ENCODE measurements at regions not wholly inside any gene's neighbourhood (a gene's known extent, or its start where the extent isn't known, plus 50 kb on each side); places are given as distances from the start of the nearest gene placed in this dataset.
A peak's percentile ranks its signal among the peaks of the same experiment; 100 is the strongest.

DNA sequence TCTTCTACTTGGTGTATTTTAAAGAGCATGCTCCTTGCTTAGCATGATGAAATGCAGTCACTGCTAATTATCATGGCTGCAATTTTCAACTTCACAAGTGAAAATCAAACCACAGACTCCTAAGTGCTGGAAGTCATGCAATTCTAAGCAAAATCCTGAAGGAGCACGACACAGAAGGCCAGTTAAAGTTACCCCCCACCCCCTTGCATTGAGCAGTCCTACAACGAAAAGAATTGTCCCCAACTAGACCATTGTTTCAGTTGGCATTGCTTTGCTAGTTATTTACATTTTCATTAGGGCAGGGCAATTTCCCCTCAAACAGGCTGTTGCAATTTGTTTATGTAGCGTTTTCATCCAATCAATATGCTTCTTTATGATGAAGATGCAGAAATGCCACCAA is 321.2 kb downstream of the PCDH7 start:
- no peak for DNase-seq (ENCODE audit: low read depth in 1 of 2, low spot score in 2 of 2)
- Histone ChIP-seq H3K4me2 (ENCODE audit: insufficient read depth in 1 of 2, low read depth in 2 of 2, low read length in 2 of 2) (peak overlapping the region; percentile 28 to 38; a peak in 2 of 4 replicates), H2BK12ac (ENCODE audit: low read depth, low read length) (no peak overlapping the region), H3K27ac (ENCODE audit: low read depth, low read length) (no peak overlapping the region), H3K36me3 (ENCODE audit: control insufficient read depth in 2 of 4, insufficient read depth in 4 of 4, low read length in 3 of 4) (no peaks in the 10 kb centered on the region), H3K9me3 (ENCODE audit: insufficient read depth in 2 of 2, low read depth in 1 of 2, low read length in 1 of 2) (no peaks in the 10 kb centered on the region), H2AFZ (ENCODE audit: low read length) (no peak overlapping the region; the same call in 1 of the 2 replicates), H2BK20ac (ENCODE audit: low read length) (no peak overlapping the region), H3K79me2 (ENCODE audit: control insufficient read depth in 1 of 2, insufficient read depth in 2 of 2, low read length in 2 of 2) (no peaks in the 10 kb centered on the region), H4K5ac (ENCODE audit: insufficient read length, low read depth, low read length) (no peak overlapping the region), H4K91ac (replicated peaks; ENCODE audit: insufficient read length, low read length) (no peak overlapping the region), H3K18ac (ENCODE audit: extremely low read depth, low read length) (no peak overlapping the region), H3K27me3 (replicated peaks in 1 of 4; ENCODE audit: control insufficient read depth in 3 of 4, extremely low read depth in 1 of 4, insufficient read depth in 3 of 4, low read length in 3 of 4) (no peaks in the 10 kb centered on the region), H2BK120ac (replicated peaks; ENCODE audit: low read depth, low read length) (no peak overlapping the region), H2BK15ac (ENCODE audit: low read length) (no peak overlapping the region), H3K23ac (ENCODE audit: insufficient read length) (no peak overlapping the region), H2AK5ac (ENCODE audit: low read depth, low read length) (no peak overlapping the region), H3K9ac (replicated peaks in 1 of 4; ENCODE audit: extremely low read depth in 1 of 4, low read depth in 3 of 4, low read length in 3 of 4) (no peak overlapping the region), H3K23me2 (ENCODE audit: low read depth, low read length) (no peaks in the 10 kb centered on the region), H3K79me1 (ENCODE audit: low read depth, low read length) (no peaks in the 10 kb centered on the region), H3K14ac (ENCODE audit: insufficient read length) (no peak overlapping the region), H3K56ac (replicated peaks; ENCODE audit: insufficient read length, low read depth, low read length) (no peak overlapping the region), H2BK5ac (ENCODE audit: low read depth, low read length) (no peak overlapping the region), H3K4ac (replicated peaks; ENCODE audit: insufficient read length, low read depth, low read length) (no peak overlapping the region), H4K8ac (ENCODE audit: extremely low read depth, insufficient read depth, low read length) (no peak overlapping the region), H3K4me3 (ENCODE audit: extremely low read depth in 1 of 4, insufficient read depth in 2 of 4, low read depth in 3 of 4, low read length in 4 of 4) (no peak overlapping the region; a peak in 1 of 8 replicates), H4K20me1 (replicated peaks in 1 of 2; ENCODE audit: control insufficient read depth in 1 of 2, insufficient read depth in 2 of 2, low read length in 2 of 2) (no peaks in the 10 kb centered on the region), H3K4me1 (replicated peaks in 1 of 4; ENCODE audit: control insufficient read depth in 3 of 4, insufficient read depth in 4 of 4, low read length in 3 of 4) (peaks cover 0 to 30% (median 1%) of the 10 kb centered on the region in 4 experiments; a peak in 2 of 7 replicates)
- 23% methylated on average over 3 of the region's 3 CpGs; no CpG with 5 or more reads in 1 of the 2 experiments for WGBS, 2 experiments (ENCODE audit: extremely low coverage in 1 of 2, insufficient coverage in 1 of 2, insufficient read length in 1 of 2, insufficient replicate concordance in 2 of 2, low coverage in 1 of 2, low lambda C conversion rate in 2 of 2, missing lambda C conversion rate in 1 of 2)
- CTCF ChIA-PET (ENCODE audit: partially characterized antibody), result interaction anchor here (0.7 kb wide), 1 partner anchor 9 kb away, joined by 3 read pairs; no protein-coding TSS in a partner anchor
- TF ChIP-seq ZNF274 (IDR thresholded peaks at IDR 0.05; ENCODE audit: borderline replicate concordance, extremely low read depth, low read length) (no peak), TCF12 (IDR thresholded peaks at IDR 0.05; ENCODE audit: low read depth, low read length) (no peak), GTF2F1 (IDR thresholded peaks at IDR 0.05; ENCODE audit: borderline replicate concordance, low read depth, low read length) (no peak), TBP (IDR thresholded peaks at IDR 0.05; ENCODE audit: low read depth, low read length) (no peak)
- POLR2A ChIA-PET (ENCODE audit: partially characterized antibody), result no interaction called here
- peak; percentile 79 for FAIRE-seq
